Activated CD4-positive, alpha-beta T cell treated with anti-CD3 and anti-CD28 coated beads, Interleukin-2, Interleukin-6, amounts not matched to agents 100 ng/mL and 50 ng/mL, durations not matched to agents 16 hours and 8 hours (primary cell): ENCODE measurements at regions not wholly inside any gene's neighbourhood (a gene's known extent, or its start where the extent isn't known, plus 50 kb on each side); places are given as distances from the start of the nearest gene placed in this dataset.
"Not testable (repeated sequence)": the region's sequence is repeated elsewhere in the genome, so short reads cannot be mapped to it uniquely, and the experiment has no call there.

ENCODE experiments used
- DNase-seq: peaks from one replicate; pipeline ENCODE4 v3.0.0-alpha.2; 2020

DNA sequence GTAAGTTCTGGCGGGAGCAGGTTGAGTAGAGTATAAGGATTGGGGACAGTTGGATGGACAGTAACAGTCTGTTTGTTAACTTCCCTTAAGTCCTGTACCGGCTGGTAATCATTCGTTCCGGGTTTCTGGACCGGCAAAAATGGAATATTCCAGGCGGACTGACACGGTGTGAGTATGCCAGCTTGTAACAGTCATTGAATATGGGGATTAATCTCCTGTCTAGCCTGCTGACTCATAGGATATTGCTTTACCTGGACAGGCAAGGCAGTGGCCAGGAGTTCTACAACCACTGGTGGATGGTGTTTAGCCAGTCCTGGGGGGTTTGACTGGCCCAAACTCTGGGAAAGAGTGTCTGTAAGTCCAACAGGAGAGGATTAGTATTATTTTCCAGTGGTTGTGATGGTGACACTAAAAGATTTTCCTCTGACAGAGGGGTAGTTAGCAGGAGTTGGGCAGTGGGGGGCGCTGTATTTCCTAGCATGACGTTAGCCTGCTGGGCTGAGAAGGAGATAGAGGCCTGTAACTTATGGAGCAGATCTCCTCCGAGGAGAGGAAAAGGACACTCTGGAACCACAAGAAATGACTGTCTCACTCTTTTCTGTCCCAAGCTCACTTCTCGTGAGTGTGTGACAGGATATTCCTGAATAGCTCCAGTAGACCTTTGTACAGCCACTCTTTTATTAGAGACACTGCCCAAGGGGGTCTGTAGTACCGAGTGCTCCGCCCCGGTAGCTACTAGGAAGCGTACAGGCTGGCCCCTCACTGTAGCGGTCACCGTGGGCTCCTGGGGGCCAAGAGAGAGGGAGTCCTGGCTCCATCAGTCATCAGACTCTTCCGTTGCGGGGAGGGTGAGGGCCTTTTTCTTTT lies 152.2 kb downstream of the TRIM27 start:
- no peak for DNase-seq

- DNase-seq, result no peak
These were observed 151.1 kb downstream of the TRIM27 start for GRCh38 chr6:28772480-28773381.

GRCh38 chr6:28774292-28775051 lies 149.3 kb downstream of the TRIM27 start:
- no peak for DNase-seq

DNA sequence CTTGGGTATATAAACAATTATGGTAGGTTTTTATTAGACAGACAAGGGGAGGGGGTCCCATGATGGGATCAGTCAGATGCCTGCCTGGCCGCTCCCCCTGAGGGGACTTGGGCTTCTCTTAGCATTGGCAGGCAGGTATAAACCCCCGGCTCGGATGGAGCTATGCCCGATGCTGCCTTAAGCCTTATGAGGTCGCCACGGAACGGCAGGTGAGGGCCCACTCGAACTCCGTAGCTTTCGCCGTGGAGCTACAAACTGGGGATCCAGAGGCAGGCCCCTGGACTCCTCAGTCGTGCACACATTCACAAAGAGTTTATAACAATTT lies 148.8 kb downstream of the TRIM27 start:
- DNase-seq, result no peak

- DNase-seq, result no peak
These were observed 148.2 kb downstream of the TRIM27 start for GRCh38 chr6:28775405-28776129.

DNA sequence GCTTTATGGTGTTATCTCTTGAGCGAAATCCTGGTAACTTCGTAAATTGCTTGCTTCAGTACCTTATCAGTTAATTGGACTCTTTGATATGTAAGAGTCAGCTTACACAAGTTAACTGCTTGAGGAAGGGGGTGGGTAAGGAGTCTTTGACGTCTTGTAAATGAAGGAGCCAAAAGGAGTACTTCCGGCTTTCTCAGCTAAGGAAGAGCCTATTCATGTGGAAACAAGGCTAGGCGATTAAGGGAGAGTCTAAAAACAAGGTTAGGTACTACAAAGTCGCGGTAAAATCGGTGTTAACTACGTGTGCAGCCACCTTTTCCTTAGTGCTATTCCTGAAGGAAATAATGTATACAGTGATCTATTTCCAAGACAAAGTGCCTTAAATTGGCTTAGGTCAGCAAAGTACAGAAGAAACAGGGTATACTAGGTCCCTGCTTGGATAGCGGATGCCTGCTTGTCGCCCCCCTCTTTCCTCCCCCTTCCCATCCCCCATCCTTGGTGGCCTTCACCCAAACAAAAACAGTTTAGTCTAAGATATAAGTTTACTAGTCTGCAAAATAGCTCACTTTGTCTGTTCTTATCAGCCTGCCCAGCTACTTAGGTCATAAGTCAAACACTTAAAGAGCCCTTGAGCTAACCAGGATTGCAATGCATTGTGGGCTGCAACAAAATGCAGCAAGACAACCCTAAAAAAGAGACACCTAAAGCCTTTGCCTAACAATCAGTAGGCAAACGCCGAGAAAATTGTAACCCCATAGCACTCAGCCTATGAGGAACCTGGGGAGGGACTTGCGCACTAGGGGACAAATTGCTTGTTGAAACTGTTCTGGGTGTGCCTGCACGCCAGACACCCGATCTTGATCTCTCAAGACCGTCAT lies 147.3 kb downstream of the TRIM27 start:
- no peak for DNase-seq

- DNase-seq, result no peak
These were observed 146.7 kb downstream of the TRIM27 start for GRCh38 chr6:28777147-28777461.

- DNase-seq, result no peak
These were observed 141.6 kb downstream of the TRIM27 start for GRCh38 chr6:28782113-28782673.

- DNase-seq, result no peak
These were observed 137.7 kb downstream of the TRIM27 start for GRCh38 chr6:28785962-28786679.

- peak; percentile 87 for DNase-seq
These were observed 134.2 kb downstream of the TRIM27 start for GRCh38 chr6:28789553-28790083.

- no peak for DNase-seq
These were observed 132.8 kb downstream of the TRIM27 start for GRCh38 chr6:28791002-28791383.

DNA sequence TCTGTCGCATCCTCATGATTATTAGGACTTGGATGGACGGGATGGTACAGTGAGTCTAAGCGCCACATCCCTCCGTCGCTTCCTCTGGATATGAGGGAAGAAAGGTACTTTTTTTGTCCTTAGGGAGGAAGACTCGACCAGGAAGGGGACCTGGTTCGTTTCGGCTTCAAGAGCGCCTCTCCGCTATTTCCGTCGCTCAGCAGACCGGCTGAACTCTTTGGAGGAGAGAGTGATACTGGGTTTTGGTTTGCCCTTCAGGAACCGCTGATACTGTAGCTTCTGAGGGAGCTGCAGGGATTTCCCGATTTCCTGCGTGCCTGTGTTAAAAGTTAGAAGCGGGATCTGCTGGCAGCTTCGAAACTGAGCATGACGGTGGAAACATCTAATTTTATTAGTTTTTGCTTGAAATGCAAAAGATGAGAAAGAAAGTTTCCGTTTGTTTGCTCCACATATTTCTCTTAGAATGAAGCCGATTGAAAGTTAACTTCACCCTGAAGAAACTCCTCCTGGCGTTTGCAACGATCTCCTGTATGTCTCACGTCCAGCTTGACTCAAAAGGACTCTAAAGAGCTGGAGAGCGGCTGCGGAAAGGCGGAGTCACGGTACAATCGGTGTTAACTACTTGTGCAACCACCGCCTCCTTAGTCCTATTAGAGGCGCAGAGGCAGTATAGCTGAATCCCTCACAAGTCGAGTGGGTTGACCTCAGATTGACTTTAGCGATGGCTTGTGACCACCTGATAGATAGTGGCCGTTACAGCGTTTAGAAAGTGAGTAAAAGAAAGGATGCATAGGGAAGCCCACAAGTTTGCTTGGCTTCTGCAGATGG lies 129.4 kb downstream of the TRIM27 start:
- DNase-seq, result peak; percentile 53

DNA sequence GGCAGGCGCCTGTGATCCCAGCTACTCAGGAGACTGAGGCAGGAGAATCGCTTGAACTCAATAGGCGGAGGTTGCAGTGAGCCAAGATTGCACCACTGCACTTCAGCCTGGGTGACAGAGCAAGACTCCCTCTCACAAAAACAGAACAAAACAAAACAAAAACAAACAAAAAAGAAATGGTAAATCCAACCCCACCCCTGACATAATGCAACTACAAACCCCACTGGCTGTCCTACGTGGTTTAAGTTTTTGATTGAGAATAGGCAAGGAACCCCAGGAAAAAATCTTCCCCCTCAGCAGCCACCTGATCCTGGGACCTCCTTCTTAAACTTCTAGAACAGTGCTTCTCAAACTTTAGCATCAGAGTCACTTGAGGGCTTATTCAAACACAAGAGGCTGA lies 123.1 kb downstream of the TRIM27 start:
- not testable (repeated sequence) for DNase-seq

- peak; percentile 87 for DNase-seq
These were observed 121.1 kb downstream of the TRIM27 start for GRCh38 chr6:28802417-28803336.

GRCh38 chr6:28803337-28803709 lies 120.5 kb downstream of the TRIM27 start:
- no peak for DNase-seq

DNA sequence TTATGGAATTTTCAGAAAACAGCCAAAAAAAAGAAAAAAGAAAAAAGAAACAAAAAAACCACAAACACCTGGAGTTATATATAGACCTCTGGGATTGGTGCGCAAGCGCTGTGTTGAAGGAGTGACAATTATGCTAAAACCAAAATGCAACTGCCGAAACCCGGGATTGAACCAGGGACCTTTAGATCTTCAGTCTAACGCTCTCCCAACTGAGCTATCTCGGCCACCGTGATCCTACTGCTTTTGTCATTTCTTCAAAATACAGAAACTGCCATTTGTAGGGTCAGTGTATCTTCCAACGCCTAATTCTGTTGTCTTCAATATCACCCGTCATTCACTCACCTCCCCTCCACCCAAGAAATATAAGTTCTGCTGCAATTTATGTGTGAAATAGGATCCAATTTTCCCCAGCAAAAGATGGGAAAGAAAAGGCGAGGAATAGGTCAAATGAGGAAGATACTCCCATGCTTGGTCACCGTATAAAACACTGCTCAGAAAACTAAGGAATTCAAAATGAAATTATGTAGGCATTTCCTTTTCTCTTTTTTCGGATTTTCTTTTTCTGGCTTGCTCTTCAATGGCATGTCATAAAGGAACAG lies 116.0 kb downstream of the TRIM27 start:
- DNase-seq, result peak; percentile 83

- no peak for DNase-seq
These were observed 115.4 kb downstream of the TRIM27 start for GRCh38 chr6:28808383-28808782.
